Pancreas (tissue), 10 donors: ENCODE measurements at regions not wholly inside any gene's neighbourhood (a gene's known extent, or its start where the extent isn't known, plus 50 kb on each side); places are given as distances from the start of the nearest gene placed in this dataset.

Experiments used
- ATAC-seq, 4 donors: fragments of 200-7000 bp; cut with Tn5 transposase; one replicate each; pipeline versions ENCODE4 v1.8.0 to v1.9.1; 2020; ENCODE audit warnings: mild to moderate bottlenecking in 4 of 4, moderate library complexity in 4 of 4
- DNase-seq, 6 donors: peaks; one replicate each; pipeline ENCODE4 v3.0.0-alpha.2; 2020
- FAIRE-seq: peaks from 2 replicates; lab custom pipeline; 2012; peaks lifted over from hg19 to GRCh38; lab: Jason Lieb, UNC
- H3K27ac ChIP-seq, 4 donors: fragments of 200-600 bp; sonication (generic); 1 replicate in 3 of 4; 2 replicates in 1 of 4; pipeline versions ENCODE4 v1.5.0 to v1.8.0; 2020
- H3K27me3 ChIP-seq, 4 donors: fragments of 200-600 bp; one replicate each; pipeline ENCODE4 v1.8.0; 2021
- H3K36me3 ChIP-seq, 3 donors: fragments of 200-600 bp; sonication (generic) in 1 of 3; one replicate each; pipeline versions ENCODE4 v1.5.0 to v1.8.0; 2020 to 2021
- H3K4me1 ChIP-seq, 3 donors: fragments of 200-600 bp; one replicate each; pipeline ENCODE4 v1.8.0; 2021
- H3K4me3 ChIP-seq, 4 donors: fragments of 200-600 bp; sonication (generic) in 2 of 4; one replicate each; pipeline versions ENCODE4 v1.5.0 to v1.8.0; 2020 to 2021
- H3K9me3 ChIP-seq, 4 donors: fragments of 200-600 bp; one replicate each; pipeline ENCODE4 v1.8.0; 2021
- CTCF ChIP-seq, 4 donors: fragments of 200-600 bp; sonication (generic) in 3 of 4; IDR thresholded peaks; one replicate each; pipeline versions ENCODE4 v1.5.0 to v1.8.0; 2021; ENCODE audit warnings: antibody characterized with exemption in 4 of 4
- WGBS, 2 donors: extraction: QIAGEN DNeasy Blood & Tissue Kit; methylation state at CpG; one replicate each; pipeline ENCODE4 v1.1.7; 2013; 5-methylcytosine and 5-hydroxymethylcytosine counted together
- intact Hi-C, 3 donors: fragments of 100-400 bp; cut with DNase I; formaldehyde crosslinking; loops; one replicate each; pipeline versions ENCODE4 v1.11.1 to v1.14.2; 2022
- donor health status: healthy with polysubstance abuse.
- donor health status: DM: no; HTN: no; CAD: no; lungs with moderate emphysema.
- donor health status: DM: no; HTN: no; CAD: no.
- donor health status: control.
- donor health status: control.
- donor health status: Bipolar disorder and iron deficiency.
- donor health status: DM: yes; HTN: yes; CAD: no.
- donor health status: DM: no; HTN: no; CAD: no.
- donor health status: DM: no; HTN: no; CAD: no.
- donor health status: DM: yes; HTN: yes; CAD: no.

- no peak for DNase-seq
Observed at GRCh38 chr9:90175257-90175656, 467.4 kb downstream of the DIRAS2 start.

GRCh38 chr9:90175865-90176264 lies 466.8 kb downstream of the DIRAS2 start:
- no peaks in the 10 kb centered on the region for H3K27me3 ChIP-seq
- no peaks in the 10 kb centered on the region for H3K4me1 ChIP-seq
- intact Hi-C loops, result no loop called here
- TF ChIP-seq CTCF (IDR thresholded peaks at IDR 0.05), result no peak
- no peaks in the 10 kb centered on the region for H3K9me3 ChIP-seq
- no peak for DNase-seq
- no peak overlapping the region for H3K27ac ChIP-seq
- H3K4me3 ChIP-seq, result no peak overlapping the region
- WGBS, 2 donors, result 92% methylated on average over 4 of the region's 4 CpGs
- FAIRE-seq, result no peak
- ATAC-seq, result no peak
- H3K36me3 ChIP-seq, result no peaks in the 10 kb centered on the region

More at GRCh38 chr9:90175257-90175656, 467.4 kb downstream of the DIRAS2 start:
- Histone ChIP-seq H3K9me3 (no peaks in the 10 kb centered on the region), H3K27me3 (no peaks in the 10 kb centered on the region), H3K4me1 (no peaks in the 10 kb centered on the region), H3K36me3 (no peaks in the 10 kb centered on the region), H3K27ac (no peak overlapping the region), H3K4me3 (no peak overlapping the region)
- ATAC-seq (no peak), FAIRE-seq (no peak)
- intact Hi-C loops, result no loop called here
- TF ChIP-seq CTCF (IDR thresholded peaks at IDR 0.05), result no peak
- 95 to 99% methylated on average over 3 of the region's 3 CpGs for WGBS, 2 donors

- H3K9me3 ChIP-seq, result no peaks in the 10 kb centered on the region
- no peak for FAIRE-seq
- no peaks in the 10 kb centered on the region for H3K4me1 ChIP-seq
- H3K27me3 ChIP-seq, result no peaks in the 10 kb centered on the region
- DNase-seq, result no peak
- ATAC-seq, result no peak
- WGBS, 2 donors, result 70 to 77% methylated on average over 2 of the region's 2 CpGs
- H3K27ac ChIP-seq, result no peak overlapping the region
- H3K36me3 ChIP-seq, result no peaks in the 10 kb centered on the region
- TF ChIP-seq CTCF (IDR thresholded peaks at IDR 0.05), result no peak
- intact Hi-C loops, result no loop called here
- H3K4me3 ChIP-seq, result no peak overlapping the region
Observed at GRCh38 chr9:90176901-90177300, 465.7 kb downstream of the DIRAS2 start.

- Histone ChIP-seq H3K27ac (no peak overlapping the region), H3K36me3 (no peaks in the 10 kb centered on the region), H3K9me3 (no peaks in the 10 kb centered on the region), H3K4me1 (no peaks in the 10 kb centered on the region), H3K27me3 (no peaks in the 10 kb centered on the region), H3K4me3 (no peak overlapping the region)
- intact Hi-C loops, result no loop called here
- WGBS, 2 donors, result 72 to 75% methylated on average over 1 of the region's 1 CpG
- FAIRE-seq (no peak), ATAC-seq (no peak), DNase-seq (no peak)
- no peak for TF ChIP-seq CTCF (IDR thresholded peaks at IDR 0.05)
Observed at GRCh38 chr9:90180381-90180780, 462.2 kb downstream of the DIRAS2 start.

- Histone ChIP-seq H3K4me1 (no peaks in the 10 kb centered on the region), H3K36me3 (no peaks in the 10 kb centered on the region), H3K27ac (no peak overlapping the region), H3K4me3 (no peak overlapping the region), H3K27me3 (no peaks in the 10 kb centered on the region), H3K9me3 (no peaks in the 10 kb centered on the region)
- DNase-seq, result no peak
- intact Hi-C loops, result no loop called here
- ATAC-seq, result no peak
- TF ChIP-seq CTCF (IDR thresholded peaks at IDR 0.05), result no peak
- no peak for FAIRE-seq
- WGBS, 2 donors, result 62 to 66% methylated on average over 2 of the region's 2 CpGs
Observed at GRCh38 chr9:90188656-90189055, 454.0 kb downstream of the DIRAS2 start.
